K562 (cell line): ENCODE measurements at regions not wholly inside any gene's neighbourhood (a gene's known extent, or its start where the extent isn't known, plus 50 kb on each side); places are given as distances from the start of the nearest gene placed in this dataset.
A peak's percentile ranks its signal among the peaks of the same experiment; 100 is the strongest.

Source experiments
- ATAC-seq: fragments of 200-7000 bp; cut with Tn5 transposase; 3 replicates; pipeline ENCODE4 v1.9.1; 2020; ENCODE audit warnings: moderate library complexity
- BruUV-seq: library from RNA; stranded (reverse); fragments of 400-500 nt; replicated peaks from 2 replicates; lab custom pipeline; 2021; lab: Mats Ljungman, UMichigan
- CTCF ChIA-PET: fragments of 300-600 bp; formaldehyde crosslinking; extraction: SDS; loops from one replicate; lab custom pipeline; 2021; ENCODE audit warnings: low intra/inter-chr PET ratio; lab: Yijun Ruan, JAX
- POLR2A ChIA-PET: fragments of 300-600, 350-650 bp; sonication (Branson Sonifier 250); formaldehyde crosslinking; extraction: SDS; loops from one replicate; lab custom pipeline; 2021; ENCODE audit warnings: antibody characterized with exemption, inconsistent platforms; lab: Yijun Ruan, JAX
- DNase-seq, 4 experiments: peaks; one replicate each; pipeline versions ENCODE4 v3.0.0 to v3.0.0-alpha.2; 2011 to 2018; ENCODE audit warnings: low spot score in 3 of 4, mixed read lengths in 3 of 4; ENCODE audit errors: extremely low read depth in 1 of 4
- FAIRE-seq: peaks from 2 replicates; lab custom pipeline; 2011; peaks lifted over from hg19 to GRCh38; lab: Jason Lieb, UNC
- H2AFZ ChIP-seq: 2 replicates; pipeline ENCODE4 v1.6.0; 2011; ENCODE audit warnings: low read depth, low read length, control low read depth, inconsistent platforms
- H3K27ac ChIP-seq: fragments of 200-600 bp; 3 replicates; pipeline ENCODE4 v1.8.0; 2011; ENCODE audit warnings: low read depth, mild to moderate bottlenecking, control low read depth, inconsistent platforms, low read length, moderate library complexity, mixed read lengths; ENCODE audit errors: extremely low read depth
- H3K27me3 ChIP-seq, 2 experiments: fragments of 300-600 bp in 1 of 2; 2 replicates in 1 of 2; 3 replicates in 1 of 2; pipeline versions ENCODE4 v1.6.0 to v1.8.0; 2011; ENCODE audit warnings: inconsistent platforms in 2 of 2, low read length in 2 of 2, mild to moderate bottlenecking in 1 of 2, mixed read lengths in 1 of 2, moderate library complexity in 1 of 2; ENCODE audit not compliant: control insufficient read depth in 2 of 2, insufficient read depth in 2 of 2
- H3K36me3 ChIP-seq: fragments of 300-600 bp; 3 replicates; pipeline ENCODE4 v1.8.0; 2011; ENCODE audit warnings: mild to moderate bottlenecking, low read length, inconsistent platforms; ENCODE audit not compliant: control insufficient read depth, insufficient read depth
- H3K4me1 ChIP-seq, 2 experiments: fragments of 200-600 bp in 1 of 2; replicated peaks in 1 of 2; 2 replicates in 1 of 2; 3 replicates in 1 of 2; pipeline versions ENCODE4 v1.5.1 to v1.8.0; 2011; ENCODE audit warnings: inconsistent platforms in 2 of 2, low read length in 2 of 2, mild to moderate bottlenecking in 1 of 2, mixed read lengths in 1 of 2, moderate library complexity in 1 of 2; ENCODE audit not compliant: control insufficient read depth in 2 of 2, insufficient read depth in 2 of 2
- H3K4me2 ChIP-seq: 2 replicates; pipeline ENCODE4 v1.6.1; 2011; ENCODE audit warnings: low read length, control low read depth, inconsistent platforms, mixed read lengths; ENCODE audit not compliant: insufficient read depth
- H3K4me3 ChIP-seq: fragments of 200-600 bp; sonication (generic), shearing (Covaris generic); 2 replicates; pipeline ENCODE4 v1.5.1; 2016; ENCODE audit warnings: control low read depth, inconsistent platforms
- H3K79me2 ChIP-seq: fragments of 200-600 bp; 3 replicates; pipeline ENCODE4 v1.8.0; 2011; ENCODE audit warnings: low read length, inconsistent platforms; ENCODE audit not compliant: control insufficient read depth, insufficient read depth
- H3K9ac ChIP-seq, 2 experiments: 2 replicates each; pipeline versions ENCODE4 v1.6.0 to v1.6.1; 2011; ENCODE audit warnings: low read depth in 2 of 2, low read length in 2 of 2, control low read depth in 1 of 2, inconsistent platforms in 1 of 2, mild to moderate bottlenecking in 1 of 2, mixed read lengths in 1 of 2; ENCODE audit not compliant: insufficient read depth in 1 of 2
- H3K9me1 ChIP-seq: one replicate; pipeline ENCODE4 v1.6.0; 2011; ENCODE audit warnings: inconsistent platforms, mild to moderate bottlenecking, low read length, moderate library complexity; ENCODE audit not compliant: control insufficient read depth, insufficient read depth
- H3K9me3 ChIP-seq: replicated peaks from 2 replicates; pipeline ENCODE4 v1.5.1; 2011; ENCODE audit warnings: low read depth, low read length, inconsistent platforms; ENCODE audit not compliant: control insufficient read depth, insufficient read depth
- H4K20me1 ChIP-seq: replicated peaks from 2 replicates; pipeline ENCODE4 v1.6.1; 2011; ENCODE audit warnings: low read length, inconsistent platforms, mixed read lengths; ENCODE audit not compliant: control insufficient read depth, insufficient read depth
- ADNP ChIP-seq: fragments of 200-800 bp; sonication (Bioruptor generic); IDR thresholded peaks from 2 replicates; pipeline ENCODE4 v1.6.1; 2016; ENCODE audit warnings: missing genetic modification characterization, missing compliant biosample characterization
- ATF7 ChIP-seq: fragments of 450-650 bp; IDR thresholded peaks from 2 replicates; pipeline ENCODE4 v1.7.1; 2014; ENCODE audit warnings: mild to moderate bottlenecking, moderate library complexity
- DACH1 ChIP-seq: fragments of 450-650 bp; IDR thresholded peaks from 2 replicates; pipeline ENCODE4 v1.6.1; 2018; ENCODE audit not compliant: partially characterized antibody
- EP300 ChIP-seq: IDR thresholded peaks from 2 replicates; pipeline ENCODE4 v1.6.1; 2012; ENCODE audit warnings: low read length, improper control_type of control experiment
- JUN ChIP-seq, 2 experiments: sonication (generic) in 1 of 2; formaldehyde crosslinking in 1 of 2; IDR thresholded peaks; 2 replicates each; pipeline versions ENCODE4 v1.6.1 to v1.8.0; 2012 to 2022; ENCODE audit warnings: borderline replicate concordance in 2 of 2, mild to moderate bottlenecking in 2 of 2, improper control_type of control experiment in 1 of 2, low read depth in 1 of 2, low read length in 1 of 2, missing genetic modification reagents in 1 of 2
- MAZ ChIP-seq, 2 experiments: fragments of 450-650 bp in 1 of 2; sonication (generic) in 1 of 2; formaldehyde crosslinking; IDR thresholded peaks in 1 of 2; conservative IDR thresholded peaks in 1 of 2; 2 replicates each; pipeline versions ENCODE4 v1.4.0 to v1.5.0; 2020; ENCODE audit warnings: mild to moderate bottlenecking in 1 of 2, missing genetic modification reagents in 1 of 2
- MTF1 ChIP-seq: fragments of 250-450 bp; sonication (Bioruptor Pico); IDR thresholded peaks from 2 replicates; pipeline ENCODE4 v1.9.0; 2021; ENCODE audit warnings: moderate library complexity, mild to moderate bottlenecking, inconsistent platforms, borderline replicate concordance
- NFYB ChIP-seq: IDR thresholded peaks from 2 replicates; pipeline ENCODE4 v1.6.1; 2011; ENCODE audit warnings: mild to moderate bottlenecking, moderate library complexity; ENCODE audit not compliant: insufficient read length; ENCODE audit errors: extremely low read depth
- NR2C1 ChIP-seq, 2 experiments: fragments of 450-650 bp; IDR thresholded peaks; 2 replicates each; pipeline ENCODE4 v1.6.1; 2017; ENCODE audit warnings: mild to moderate bottlenecking in 2 of 2, antibody characterized with exemption in 1 of 2, inconsistent platforms in 1 of 2, missing compliant biosample characterization in 1 of 2, missing genetic modification characterization in 1 of 2
- RBFOX2 ChIP-seq: fragments of 200-400 bp; formaldehyde crosslinking; IDR thresholded peaks from 2 replicates; pipeline ENCODE4 v1.6.1; 2017; ENCODE audit warnings: low read depth, mild to moderate bottlenecking, low read length, moderate library complexity
- SIX5 ChIP-seq, 2 experiments: IDR thresholded peaks; 2 replicates each; pipeline ENCODE4 v1.6.1; 2011; ENCODE audit warnings: low read length in 2 of 2, borderline replicate concordance in 1 of 2, low read depth in 1 of 2, mild to moderate bottlenecking in 1 of 2, moderate library complexity in 1 of 2; ENCODE audit not compliant: insufficient read depth in 1 of 2
- SMARCA4 ChIP-seq: fragments of 450-650 bp; IDR thresholded peaks from 2 replicates; pipeline ENCODE4 v1.6.1; 2016
- SREBF2 ChIP-seq: sonication (generic); formaldehyde crosslinking; IDR thresholded peaks from 2 replicates; pipeline ENCODE4 v1.4.0; 2020; ENCODE audit warnings: mild to moderate bottlenecking, missing genetic modification reagents
- ZNF263 ChIP-seq: sonication (generic); formaldehyde crosslinking; IDR thresholded peaks from 2 replicates; pipeline ENCODE4 v1.8.0; 2022; ENCODE audit warnings: mild to moderate bottlenecking, missing genetic modification reagents, borderline replicate concordance
- WGBS: fragments of 100-300 bp; shearing (Covaris generic); methylation state at CpG from one replicate; pipeline ENCODE4 v1.1.6; 2016; ENCODE audit warnings: low coverage, mixed read lengths; ENCODE audit not compliant: insufficient coverage; ENCODE audit errors: missing lambda C conversion rate; 5-methylcytosine and 5-hydroxymethylcytosine counted together
- in situ Hi-C: fragments of 300-500 bp; cut with MboI; formaldehyde crosslinking; loops from 4 replicates; pipeline ENCODE4 v1.15.0; 2018; ENCODE audit warnings: inconsistent platforms, mixed read lengths
- intact Hi-C: fragments of 100-400 bp; cut with micrococcal nuclease; formaldehyde crosslinking; loops from 2 replicates; pipeline ENCODE4 v1.14.2; 2022
- TF ChIP-seq, protein P1 (sequence below): fragments of 450-650 bp; conservative IDR thresholded peaks from 2 replicates; pipeline ENCODE4 v1.6.1; 2016; ENCODE audit warnings: missing genetic modification characterization, low read depth, mild to moderate bottlenecking, missing compliant biosample characterization, moderate library complexity
- TF ChIP-seq, protein P2 (sequence below): fragments of 250-450 bp; sonication (Bioruptor Pico); IDR thresholded peaks from 2 replicates; pipeline ENCODE4 v1.9.0; 2021; ENCODE audit warnings: mild to moderate bottlenecking

DNA sequence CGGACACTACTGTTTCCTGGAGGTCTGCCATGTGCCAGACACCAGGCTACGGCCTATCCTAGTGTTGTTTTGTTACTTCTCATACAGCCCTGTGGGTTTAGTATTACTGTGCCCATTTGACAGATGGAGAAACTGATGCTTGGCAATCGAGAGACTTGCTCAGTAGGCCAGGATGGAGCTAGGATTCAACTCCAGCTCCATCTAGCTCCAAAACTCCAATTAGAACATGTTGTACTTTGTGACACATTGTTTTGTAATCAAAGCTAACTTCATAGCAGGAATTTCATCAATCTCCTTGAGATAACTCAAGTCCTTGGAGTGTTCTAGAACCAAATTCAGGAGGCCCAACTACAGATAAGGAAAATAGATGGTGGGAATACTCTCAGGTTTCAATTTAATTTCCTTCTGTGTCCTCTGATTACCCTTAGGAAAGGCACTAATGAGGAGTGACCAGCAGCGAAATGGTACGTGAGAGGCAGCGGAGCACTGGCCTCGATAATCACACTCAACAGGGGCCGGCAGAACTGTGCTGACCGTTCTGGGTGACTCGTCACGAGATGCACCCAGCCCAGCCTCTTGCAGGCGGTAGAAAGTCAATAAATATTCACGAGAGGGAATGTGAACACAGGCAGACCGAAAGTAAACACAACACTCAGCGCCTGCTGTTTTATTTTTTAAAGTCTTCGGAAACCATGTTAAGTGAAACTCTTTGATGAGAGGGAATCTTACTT lies 269.6 kb upstream of the NEBL start (continued):
- TF ChIP-seq ATF7 (0 out of 2 replicates have a peak, but pooled peaks have one; percentile 19), MAZ (CRISPR knock-in tag; conservative IDR thresholded peaks at IDR 0.05 in 1 of 2, IDR thresholded peaks at IDR 0.05 in 1 of 2) (0 out of 4 replicates have a peak, but pooled peaks of 1 of the 2 experiments have one; percentile 33), ADNP (tag) (peak; percentile 97), RBFOX2 (0 out of 2 replicates have a peak, but pooled peaks have one; percentile 25)

DNA sequence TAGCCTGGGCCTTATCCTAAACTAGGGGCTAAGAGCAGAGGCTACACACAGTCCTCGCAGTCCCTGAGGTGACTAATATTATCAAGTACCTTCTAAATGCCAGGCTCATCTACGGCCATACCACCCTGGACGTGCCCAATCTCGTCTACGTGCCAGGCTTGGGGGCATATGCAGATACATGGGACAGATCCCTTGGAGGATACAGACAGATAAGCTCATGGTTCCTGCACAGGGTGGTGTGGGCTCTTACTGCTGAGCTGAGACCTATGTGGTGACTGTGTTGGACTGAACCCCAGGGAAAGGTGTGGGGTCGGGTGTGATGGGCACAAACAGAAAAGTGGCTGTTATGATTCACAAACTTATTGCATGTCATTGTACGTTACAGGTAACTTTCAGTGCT lies 268.4 kb upstream of the NEBL start:
- CTCF ChIA-PET, result no interaction called here
- POLR2A ChIA-PET, result interaction anchor here (1.4 kb wide), 1 partner anchor 10 kb away, joined by 3 read pairs; no protein-coding TSS in a partner anchor
- no peaks in the 10 kb centered on the region for H3K27me3 ChIP-seq
- 55% methylated on average over 7 of the region's 7 CpGs for WGBS
- H3K4me3 ChIP-seq, result no peak overlapping the region
- ATAC-seq (peak; percentile 70), FAIRE-seq (no peak), DNase-seq (no peak)
- H4K20me1 ChIP-seq, result no peaks in the 10 kb centered on the region
- peak overlapping the region; percentile 9 to 30; a peak in 2 of 4 replicates for H3K9ac ChIP-seq
- peak overlapping the region; percentile 61 for H3K4me2 ChIP-seq
- no peaks in the 10 kb centered on the region for H3K36me3 ChIP-seq
- peak overlapping the region; percentile 51; the same call in 2 of the 3 replicates for H3K27ac ChIP-seq
- no TSS peak for BruUV-seq
- no peaks in the 10 kb centered on the region for H3K79me2 ChIP-seq
- peak overlapping the region; percentile 61 for H2AFZ ChIP-seq
- in situ Hi-C loops (loop anchor here (5.0 kb wide), 1 partner anchor 88 kb away; no protein-coding TSS in a partner anchor), intact Hi-C loops (loop anchor here (5.0 kb wide), 1 partner anchor 68 kb away; no protein-coding TSS in a partner anchor)
- peaks cover 0 to 12% of the 10 kb centered on the region in 2 experiments; a peak in 2 of 5 replicates for H3K4me1 ChIP-seq
- H3K9me1 ChIP-seq, result no peaks in the 10 kb centered on the region
- H3K9me3 ChIP-seq, result no peaks in the 10 kb centered on the region
- no peak for TF ChIP-seq MTF1 (CRISPR knock-in tag)
- no peak for TF ChIP-seq ZNF263
- TF ChIP-seq, protein P1, sequence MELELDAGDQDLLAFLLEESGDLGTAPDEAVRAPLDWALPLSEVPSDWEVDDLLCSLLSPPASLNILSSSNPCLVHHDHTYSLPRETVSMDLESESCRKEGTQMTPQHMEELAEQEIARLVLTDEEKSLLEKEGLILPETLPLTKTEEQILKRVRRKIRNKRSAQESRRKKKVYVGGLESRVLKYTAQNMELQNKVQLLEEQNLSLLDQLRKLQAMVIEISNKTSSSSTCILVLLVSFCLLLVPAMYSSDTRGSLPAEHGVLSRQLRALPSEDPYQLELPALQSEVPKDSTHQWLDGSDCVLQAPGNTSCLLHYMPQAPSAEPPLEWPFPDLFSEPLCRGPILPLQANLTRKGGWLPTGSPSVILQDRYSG (tag), result 0 out of 2 replicates have a peak, but pooled peaks have one; percentile 32
- TF ChIP-seq SMARCA4, result no peak
- TF ChIP-seq, protein P2, sequence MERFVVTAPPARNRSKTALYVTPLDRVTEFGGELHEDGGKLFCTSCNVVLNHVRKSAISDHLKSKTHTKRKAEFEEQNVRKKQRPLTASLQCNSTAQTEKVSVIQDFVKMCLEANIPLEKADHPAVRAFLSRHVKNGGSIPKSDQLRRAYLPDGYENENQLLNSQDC (CRISPR knock-in tag), result no peak
- TF ChIP-seq NR2C1 (IDR thresholded peaks at IDR 0.05), result no peak
- 0 out of 2 replicates have a peak, but pooled peaks have one; percentile 3 for TF ChIP-seq NR2C1 (tag; IDR thresholded peaks at IDR 0.05)
- no peak for TF ChIP-seq DACH1
- no peak for TF ChIP-seq SREBF2
- TF ChIP-seq SIX5 (IDR thresholded peaks at IDR 0.05; ENCODE audit: borderline replicate concordance in 1 of 2, insufficient read depth in 1 of 2, low read depth in 1 of 2, low read length in 2 of 2), result no peak
- TF ChIP-seq EP300, result no peak
- no peak for TF ChIP-seq JUN (IDR thresholded peaks at IDR 0.05; ENCODE audit: borderline replicate concordance, low read depth, low read length)
- no peak for TF ChIP-seq JUN (CRISPR knock-in tag; IDR thresholded peaks at IDR 0.05; ENCODE audit: borderline replicate concordance)
- no peak for TF ChIP-seq NFYB
